PC-9 (cell line): ENCODE measurements at regions not wholly inside any gene's neighbourhood (a gene's known extent, or its start where the extent isn't known, plus 50 kb on each side); places are given as distances from the start of the nearest gene placed in this dataset.

ENCODE experiments used
- BruUV-seq: library from RNA; stranded (reverse); fragments of 400-500 nt; replicated peaks from 2 replicates; lab custom pipeline; 2021; lab: Mats Ljungman, UMichigan
- CTCF ChIA-PET: fragments of 300-600 bp; sonication (Branson Sonifier 250); formaldehyde crosslinking; loops from one replicate; lab custom pipeline; 2022; ENCODE audit warnings: antibody characterized with exemption; lab: Charles Lee
- POLR2A ChIA-PET: fragments of 300-600 bp; sonication (Branson Sonifier 250); formaldehyde crosslinking; loops from one replicate; lab custom pipeline; 2022; ENCODE audit warnings: antibody characterized with exemption; ENCODE audit not compliant: unreplicated experiment; lab: Charles Lee
- DNase-seq, 2 experiments: peaks; one replicate each; pipeline versions ENCODE4 v3.0.0 to v3.0.0-alpha.2; 2015 to 2022; ENCODE audit warnings: mixed read lengths in 1 of 2
- H2AFZ ChIP-seq: fragments of 200-600 bp; sonication (generic); 2 replicates; pipeline ENCODE4 v1.8.1; 2017; ENCODE audit warnings: antibody characterized with exemption
- H3F3A ChIP-seq: fragments of 200-600 bp; sonication (generic); 2 replicates; pipeline ENCODE4 v1.8.1; 2017; ENCODE audit warnings: antibody characterized with exemption, mild to moderate bottlenecking, low read depth; ENCODE audit not compliant: insufficient read depth
- H3K27ac ChIP-seq: fragments of 200-600 bp; sonication (generic); 2 replicates; pipeline ENCODE4 v1.6.1; 2016; ENCODE audit warnings: mixed run types
- H3K27me3 ChIP-seq: fragments of 200-600 bp; sonication (generic); 2 replicates; pipeline ENCODE4 v1.6.1; 2016; ENCODE audit warnings: low read depth, mixed run types; ENCODE audit not compliant: insufficient read depth
- H3K36me3 ChIP-seq: fragments of 200-600 bp; sonication (generic); 2 replicates; pipeline ENCODE4 v1.6.1; 2016; ENCODE audit warnings: low read depth, mixed run types
- H3K4me1 ChIP-seq: fragments of 200-600 bp; sonication (generic); replicated peaks from 2 replicates; pipeline ENCODE4 v1.6.1; 2016; ENCODE audit warnings: mixed run types; ENCODE audit not compliant: insufficient read depth
- H3K4me2 ChIP-seq: fragments of 200-600 bp; sonication (generic); 2 replicates; pipeline ENCODE4 v1.6.1; 2017; ENCODE audit warnings: mixed run types
- H3K4me3 ChIP-seq: fragments of 200-600 bp; sonication (generic); 2 replicates; pipeline ENCODE4 v1.6.1; 2016; ENCODE audit warnings: mixed run types
- H3K79me2 ChIP-seq: fragments of 200-600 bp; sonication (generic); 2 replicates; pipeline ENCODE4 v1.6.1; 2017; ENCODE audit warnings: low read depth, mixed run types
- H3K9me2 ChIP-seq: fragments of 200-600 bp; sonication (generic); 2 replicates; pipeline ENCODE4 v1.8.1; 2017; ENCODE audit warnings: mild to moderate bottlenecking; ENCODE audit not compliant: insufficient read depth
- H3K9me3 ChIP-seq: fragments of 200-600 bp; sonication (generic); 2 replicates; pipeline ENCODE4 v1.8.1; 2016; ENCODE audit warnings: low read depth; ENCODE audit not compliant: insufficient read depth
- H4K20me1 ChIP-seq: fragments of 200-600 bp; sonication (generic); 2 replicates; pipeline ENCODE4 v1.8.1; 2017; ENCODE audit not compliant: insufficient read depth
- CTCF ChIP-seq: fragments of 200-600 bp; sonication (generic); conservative IDR thresholded peaks from 2 replicates; pipeline ENCODE4 v1.6.1; 2017; ENCODE audit warnings: mixed run types, antibody characterized with exemption, mild to moderate bottlenecking, moderate library complexity
- EZH2 ChIP-seq: fragments of 200-600 bp; sonication (generic); IDR thresholded peaks from 2 replicates; pipeline ENCODE4 v1.8.0; 2017; ENCODE audit warnings: antibody characterized with exemption, low read depth
- intact Hi-C: fragments of 100-400 bp; cut with micrococcal nuclease; formaldehyde crosslinking; loops from one replicate; pipeline ENCODE4 v1.10.0; 2022; ENCODE audit not compliant: unreplicated experiment

- H3K4me2 ChIP-seq: no peak overlapping the region
- POLR2A ChIA-PET: no interaction called here
- no peak overlapping the region for H3K4me3 ChIP-seq
- H2AFZ ChIP-seq: no peak overlapping the region
- H3K79me2 ChIP-seq: no peaks in the 10 kb centered on the region
- H3F3A ChIP-seq: peaks cover 13% of the 10 kb centered on the region
- DNase-seq: no peak
- BruUV-seq: no TSS peak
- peaks cover 26% of the 10 kb centered on the region for H3K4me1 ChIP-seq
- no peak overlapping the region for H3K27ac ChIP-seq
- TF ChIP-seq CTCF (no peak), EZH2 (no peak)
- CTCF ChIA-PET: no interaction called here
- peaks cover 24% of the 10 kb centered on the region for H3K9me3 ChIP-seq
- intact Hi-C loops: no loop called here
- no peaks in the 10 kb centered on the region for H3K9me2 ChIP-seq
- no peaks in the 10 kb centered on the region for H3K27me3 ChIP-seq
- no peaks in the 10 kb centered on the region for H3K36me3 ChIP-seq
- no peaks in the 10 kb centered on the region for H4K20me1 ChIP-seq
These were observed 145.8 kb downstream of the TRIB2 start for GRCh38 chr2:12862541-12862940.

- no peaks in the 10 kb centered on the region for H3F3A ChIP-seq
- CTCF ChIA-PET: no interaction called here
- intact Hi-C loops: no loop called here
- POLR2A ChIA-PET: no interaction called here
- peaks cover 18% of the 10 kb centered on the region for H3K9me3 ChIP-seq
- H2AFZ ChIP-seq: no peak overlapping the region
- TF ChIP-seq EZH2 (no peak), CTCF (no peak)
- H3K4me1 ChIP-seq: peaks cover 12% of the 10 kb centered on the region; the same call in 1 of the 2 replicates
- H3K27me3 ChIP-seq: no peaks in the 10 kb centered on the region
- H3K27ac ChIP-seq: no peak overlapping the region
- no peak for DNase-seq
- H3K4me2 ChIP-seq: no peak overlapping the region
- BruUV-seq: no TSS peak
- H3K9me2 ChIP-seq: no peaks in the 10 kb centered on the region
- no peaks in the 10 kb centered on the region for H3K79me2 ChIP-seq
- H4K20me1 ChIP-seq: no peaks in the 10 kb centered on the region
- H3K36me3 ChIP-seq: no peaks in the 10 kb centered on the region
- no peak overlapping the region for H3K4me3 ChIP-seq
These were observed 147.2 kb downstream of the TRIB2 start for GRCh38 chr2:12863937-12864336.

- Histone ChIP-seq H3K27me3 (no peaks in the 10 kb centered on the region), H3K4me3 (no peak overlapping the region), H2AFZ (no peak overlapping the region), H3K4me1 (no peaks in the 10 kb centered on the region), H3K79me2 (no peaks in the 10 kb centered on the region), H4K20me1 (no peaks in the 10 kb centered on the region), H3F3A (no peaks in the 10 kb centered on the region), H3K9me2 (no peaks in the 10 kb centered on the region), H3K36me3 (no peaks in the 10 kb centered on the region), H3K27ac (no peak overlapping the region), H3K9me3 (peaks cover 7% of the 10 kb centered on the region; the same call in 1 of the 2 replicates), H3K4me2 (no peak overlapping the region)
- intact Hi-C loops: no loop called here
- TF ChIP-seq EZH2 (no peak), CTCF (no peak)
- no TSS peak for BruUV-seq
- POLR2A ChIA-PET: no interaction called here
- CTCF ChIA-PET: no interaction called here
- no peak for DNase-seq
These were observed 151.0 kb downstream of the TRIB2 start for GRCh38 chr2:12867631-12868287.
